ENCODE measurements at regions not wholly inside any gene's neighbourhood (a gene's known extent, or its start where the extent isn't known, plus 50 kb on each side); places are given as distances from the start of the nearest gene placed in this dataset.

- TF ChIP-seq ZC3H10 (CRISPR knock-in tag; IDR thresholded peaks at IDR 0.05) = no peak
- no peak for TF ChIP-seq ZFP30 (CRISPR knock-in tag; IDR thresholded peaks at IDR 0.05)
- TF ChIP-seq PATZ1 (CRISPR knock-in tag; IDR thresholded peaks at IDR 0.05; ENCODE audit: borderline replicate concordance) = no peak
- TF ChIP-seq ZNF565 (CRISPR knock-in tag; conservative IDR thresholded peaks at IDR 0.05; ENCODE audit: low read depth) = no peak
- no peak for TF ChIP-seq ISL1 (CRISPR knock-in tag; IDR thresholded peaks at IDR 0.05)
- TF ChIP-seq ESRRG (CRISPR knock-in tag; IDR thresholded peaks at IDR 0.05) = no peak
- no peak for TF ChIP-seq RARB (CRISPR knock-in tag; IDR thresholded peaks at IDR 0.05)
- TF ChIP-seq POU6F1 (CRISPR knock-in tag; IDR thresholded peaks at IDR 0.05; ENCODE audit: borderline replicate concordance, low read depth) = no peak
- no peak for TF ChIP-seq OSR1 (CRISPR knock-in tag; IDR thresholded peaks at IDR 0.05)
- TF ChIP-seq CREB5 (CRISPR knock-in tag; IDR thresholded peaks at IDR 0.05; ENCODE audit: low read depth) = no peak
- no peak for TF ChIP-seq PPARA (CRISPR knock-in tag; IDR thresholded peaks at IDR 0.05; ENCODE audit: borderline replicate concordance)
- no peak for TF ChIP-seq ARNTL (CRISPR knock-in tag; IDR thresholded peaks at IDR 0.05; ENCODE audit: borderline replicate concordance, low read depth)
- no peak for TF ChIP-seq TCF4 (CRISPR knock-in tag; IDR thresholded peaks at IDR 0.05; ENCODE audit: borderline replicate concordance)
Observed at GRCh38 chr7:41629711-41630111, 73.2 kb downstream of the INHBA start.

All from SK-N-SH treated with all-trans-retinoic acid at 6 μM for 48 hours (cell line).